HG03139 (cell line): ENCODE measurements at regions not wholly inside any gene's neighbourhood (a gene's known extent, or its start where the extent isn't known, plus 50 kb on each side); places are given as distances from the start of the nearest gene placed in this dataset.
"Not testable (repeated sequence)": the region's sequence is repeated elsewhere in the genome, so short reads cannot be mapped to it uniquely, and the experiment has no call there.

Experiments
- ATAC-seq: cut with Tn5 transposase; IDR thresholded peaks from one replicate; pipeline ENCODE4 v1.9.1; 2021; ENCODE audit not compliant: unreplicated experiment

DNA sequence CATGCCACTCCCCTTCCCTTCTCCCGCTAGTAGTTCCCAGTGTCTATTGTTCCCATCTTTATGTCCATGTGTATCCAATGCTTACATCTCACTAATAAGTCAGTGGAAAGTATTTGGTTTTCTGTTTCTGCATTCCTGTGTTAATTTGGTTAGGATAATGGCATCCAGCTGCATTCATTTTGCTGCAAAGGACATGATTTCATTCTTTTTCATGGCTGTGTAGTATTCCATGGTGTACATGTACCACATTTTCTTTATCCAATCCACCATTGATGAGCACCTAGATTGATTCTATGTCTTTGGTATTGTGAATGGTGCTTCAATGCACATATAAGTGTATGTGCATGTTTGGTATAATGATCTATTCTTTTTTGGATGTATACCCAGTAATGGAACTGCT is 502.5 kb upstream of the MAP2 start:
- not testable (repeated sequence) for ATAC-seq

DNA sequence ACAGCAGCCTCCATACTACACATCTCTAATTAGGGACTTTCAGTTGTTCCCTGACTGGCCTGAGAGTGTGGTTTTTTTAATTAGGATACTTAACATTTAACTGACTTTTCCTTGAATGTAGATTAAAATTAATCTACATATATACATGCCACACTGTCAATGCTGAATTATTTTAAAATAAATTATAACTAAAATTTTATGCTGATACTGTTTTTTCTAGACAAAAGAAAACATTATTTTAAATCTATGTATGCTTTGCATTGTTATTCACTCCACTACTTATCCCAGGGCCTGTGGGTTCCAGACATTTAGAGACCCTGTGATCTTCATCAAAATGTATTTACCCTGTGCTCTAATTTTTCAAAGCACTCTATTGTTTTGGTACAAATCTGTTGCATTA is 496.0 kb upstream of the MAP2 start:
- no peak for ATAC-seq

DNA sequence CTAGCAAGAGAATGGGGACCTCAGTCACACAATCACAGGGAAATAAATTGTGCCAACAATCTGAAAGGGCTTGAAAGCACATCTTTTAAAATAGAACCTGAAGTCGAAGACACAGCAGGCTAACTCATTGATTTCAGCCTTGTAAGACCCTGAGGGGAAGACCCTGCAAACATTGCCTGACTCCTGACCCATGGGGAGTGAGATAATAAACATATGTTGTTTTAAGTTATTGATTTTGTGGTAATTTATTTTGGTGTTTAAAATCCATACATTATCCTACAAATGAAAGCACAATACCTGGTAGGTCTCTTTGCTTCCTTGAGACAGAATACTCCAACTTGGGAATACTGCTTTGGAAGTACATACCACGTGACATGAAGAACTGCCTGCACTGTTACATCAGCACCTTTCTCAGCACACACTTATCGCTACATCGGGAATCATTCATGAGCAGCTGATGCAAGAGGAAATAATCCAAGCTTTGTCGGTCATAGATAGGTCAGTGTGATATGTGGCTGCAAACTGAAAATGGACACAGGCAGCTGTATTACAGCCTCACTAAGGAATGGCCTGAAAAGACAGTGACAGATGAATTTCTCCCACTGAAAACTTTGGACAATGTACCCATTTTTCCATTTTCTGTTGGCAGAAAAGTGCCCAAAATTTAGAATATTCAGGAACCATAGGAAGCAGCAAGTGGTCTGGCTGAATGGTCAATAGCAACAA is 494.5 kb upstream of the MAP2 start:
- no peak for ATAC-seq

DNA sequence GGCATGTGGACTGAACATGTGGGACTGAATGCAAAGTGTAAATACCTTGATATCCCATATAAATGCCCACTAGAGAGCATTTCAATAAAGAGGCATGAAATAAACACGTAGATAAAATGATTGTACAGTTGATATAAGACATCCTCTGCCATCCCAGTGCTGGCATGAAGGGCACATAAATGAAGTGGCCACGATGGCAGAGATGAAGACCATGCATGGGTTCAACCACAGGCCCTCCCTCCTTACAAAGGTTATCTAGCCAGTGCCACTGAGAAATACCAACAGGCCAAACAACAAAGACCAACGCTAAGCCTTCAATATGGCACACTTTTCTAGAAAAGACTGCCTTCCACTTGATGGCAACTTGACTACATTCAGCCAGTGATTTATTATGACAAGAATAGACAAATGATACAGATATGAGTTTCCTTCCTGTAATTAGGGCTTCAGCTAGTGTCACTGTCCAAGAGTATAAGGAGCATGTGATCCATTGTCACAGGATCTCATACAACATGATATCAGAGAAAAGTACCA is 493.9 kb upstream of the MAP2 start:
- no peak for ATAC-seq

DNA sequence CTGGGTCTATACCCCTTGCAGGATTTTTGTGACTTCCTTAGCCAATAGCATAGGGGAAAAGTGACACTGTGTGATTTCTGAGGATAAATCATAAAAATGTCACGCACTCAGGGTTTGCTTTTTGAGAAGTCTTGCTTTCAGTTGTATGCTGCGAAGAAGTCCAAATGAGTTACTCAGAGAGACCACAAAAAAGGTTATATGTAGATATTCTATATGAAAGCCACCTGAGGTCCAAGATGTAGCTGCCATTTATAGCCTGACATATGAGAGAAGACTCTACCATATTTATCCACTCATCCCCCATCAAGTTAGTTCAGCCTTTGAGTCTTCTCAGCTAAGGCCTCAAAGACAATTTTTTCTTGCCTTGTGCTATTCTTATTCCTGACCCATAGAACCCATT is 488.3 kb upstream of the MAP2 start:
- no peak for ATAC-seq

DNA sequence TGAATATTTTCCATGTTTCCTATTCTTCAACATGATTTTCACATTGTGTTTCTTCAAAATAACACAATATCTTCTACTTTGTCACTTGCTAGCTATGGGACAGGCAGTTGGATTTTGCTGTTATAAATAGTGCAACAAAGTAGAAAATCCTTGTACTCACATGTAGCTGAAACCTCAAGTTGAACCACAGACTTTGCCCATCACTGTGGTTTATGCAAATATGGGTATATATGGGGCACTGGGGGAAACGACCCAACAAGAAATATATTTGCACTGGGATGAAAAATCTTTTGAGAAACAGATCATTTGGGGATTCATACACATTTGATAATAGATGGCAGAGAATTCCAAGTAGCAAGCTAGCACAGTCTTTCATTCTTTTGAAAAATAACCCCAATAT is 486.3 kb upstream of the MAP2 start:
- no peak for ATAC-seq

DNA sequence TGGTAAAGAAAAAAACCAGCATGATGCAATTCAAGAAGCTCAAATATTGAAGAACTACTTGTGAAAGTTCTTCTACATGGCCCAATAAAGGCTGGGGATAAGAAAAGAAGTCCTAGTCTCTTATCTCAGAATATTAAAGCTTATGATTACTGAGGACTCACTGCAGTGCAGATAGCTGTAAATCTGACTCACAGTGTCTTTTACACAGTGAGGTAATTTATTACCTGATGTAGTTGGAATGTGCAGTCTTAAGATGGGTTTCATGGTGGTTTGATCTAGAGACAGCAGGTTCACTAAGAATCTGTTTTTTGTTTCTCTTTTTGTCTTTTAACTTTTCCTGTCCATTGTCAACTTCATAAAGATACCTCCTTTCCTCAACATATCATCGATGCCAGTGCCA is 484.0 kb upstream of the MAP2 start:
- no peak for ATAC-seq

DNA sequence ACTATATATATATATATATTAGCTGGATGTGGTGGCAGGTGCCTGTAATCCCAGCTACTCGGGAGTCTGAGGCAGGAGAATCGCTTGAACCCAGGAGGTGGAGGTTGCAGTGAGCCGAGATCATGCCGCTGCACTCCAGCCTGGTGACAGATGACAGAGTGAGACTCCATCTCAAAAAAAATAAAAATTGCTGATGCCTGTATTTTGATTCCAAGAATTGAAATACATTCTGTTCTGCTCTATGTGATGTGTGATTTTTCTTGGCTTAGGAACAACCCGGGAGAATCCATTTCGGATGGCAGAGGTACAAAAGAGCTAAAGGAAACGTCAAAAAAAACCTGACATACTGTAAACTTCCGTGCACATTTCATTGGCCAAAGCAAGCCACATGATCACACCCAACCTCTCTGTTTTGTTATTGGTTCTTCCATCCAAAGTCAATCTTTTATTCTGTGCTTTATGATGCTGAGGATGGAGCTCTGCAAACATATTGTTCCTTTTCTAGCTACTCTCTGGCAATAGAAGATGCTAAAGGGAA is 478.1 kb upstream of the MAP2 start:
- ATAC-seq = no peak

DNA sequence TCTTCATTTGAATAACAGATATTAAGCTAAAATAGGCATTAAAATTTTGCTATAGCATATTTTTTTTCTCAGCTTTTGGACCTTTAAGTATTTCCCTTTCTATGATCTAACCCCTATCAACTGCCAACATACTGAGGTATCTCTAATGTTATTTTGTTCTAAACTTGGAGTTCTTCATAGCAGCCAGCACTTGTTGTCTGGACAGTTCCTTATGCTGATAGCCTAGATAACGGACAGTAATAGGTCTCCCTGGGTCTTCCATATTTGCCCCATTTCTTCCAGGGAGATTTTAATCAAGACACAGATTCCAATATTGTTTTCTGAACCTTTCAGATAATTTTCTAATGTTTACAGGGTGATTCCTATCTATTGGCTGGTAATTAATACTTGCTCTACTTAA is 475.8 kb upstream of the MAP2 start:
- no peak for ATAC-seq

DNA sequence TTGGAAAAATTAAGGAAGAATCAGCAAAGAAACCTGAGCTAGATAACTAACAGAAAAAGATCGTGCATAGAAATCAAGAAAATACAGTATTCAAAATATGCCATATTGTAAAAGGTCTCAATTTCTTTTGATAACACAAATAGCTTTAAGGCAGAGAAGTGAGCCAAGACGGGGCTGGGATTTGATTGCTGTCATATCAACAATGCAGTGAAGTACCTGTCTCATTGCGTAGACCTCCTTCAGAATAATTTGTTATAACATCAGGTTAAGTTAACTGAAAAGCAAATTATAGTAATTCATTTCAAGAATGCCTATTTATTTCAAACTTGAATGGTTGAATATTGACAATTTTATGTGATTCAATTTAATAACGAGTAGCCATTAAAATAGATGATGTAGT is 453.8 kb upstream of the MAP2 start:
- ATAC-seq = no peak

DNA sequence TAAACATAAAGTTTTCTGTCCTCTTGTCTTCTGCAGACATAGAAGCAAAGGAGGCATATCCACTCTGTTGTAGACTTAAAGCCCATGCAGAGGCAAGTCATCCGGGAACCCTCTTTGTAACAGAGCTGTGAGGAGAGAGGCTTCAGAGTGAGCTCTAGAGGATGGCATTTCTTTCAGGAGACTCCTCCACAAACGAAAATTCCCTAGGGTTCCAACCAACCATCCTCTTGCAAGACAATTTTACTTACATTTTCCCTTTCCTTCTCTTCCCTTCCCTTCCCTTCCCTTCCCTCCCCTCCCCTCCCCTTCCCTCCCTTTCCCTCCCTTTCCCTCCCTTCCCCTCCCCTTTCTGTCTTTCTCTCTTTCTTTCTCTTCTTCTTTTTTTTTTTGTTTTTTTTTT is 446.3 kb upstream of the MAP2 start:
- no peak for ATAC-seq

DNA sequence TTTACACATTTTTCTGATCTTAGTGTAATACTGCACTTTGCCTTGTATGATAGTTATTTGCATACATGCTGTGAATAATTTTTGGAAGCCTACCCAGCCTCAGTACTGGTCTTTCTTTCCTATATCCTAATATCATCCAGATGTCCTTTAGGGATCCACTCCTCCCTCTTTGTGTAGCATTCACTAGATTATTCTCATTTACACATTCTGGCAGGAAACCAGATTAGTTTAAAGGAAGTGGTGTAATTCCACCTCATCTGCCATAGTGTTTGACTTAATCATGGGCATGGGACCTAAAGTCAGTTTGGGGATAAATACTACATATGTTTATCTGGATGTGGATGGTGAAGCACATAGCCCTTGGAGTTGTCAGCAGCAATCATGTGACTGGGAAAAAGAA is 444.9 kb upstream of the MAP2 start:
- ATAC-seq = no peak

DNA sequence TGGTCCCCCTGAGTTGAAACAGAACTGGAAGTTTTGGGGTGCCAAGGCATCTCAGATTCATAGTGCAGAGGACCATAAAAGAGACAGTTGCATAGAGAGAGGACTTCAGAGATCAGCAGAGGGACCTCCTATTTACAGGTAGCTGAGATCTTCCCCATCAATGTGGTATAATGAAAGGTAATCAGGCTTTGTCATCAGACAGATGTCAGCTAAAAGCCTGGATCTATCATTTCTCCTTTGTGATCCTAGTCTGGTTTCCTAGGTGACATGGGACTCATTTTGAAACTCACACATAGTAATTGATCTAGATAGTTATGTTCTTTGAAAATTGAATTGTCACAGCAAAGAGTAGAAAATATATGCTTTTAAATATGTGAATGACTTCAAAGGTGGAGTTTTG is 443.5 kb upstream of the MAP2 start:
- ATAC-seq = no peak

DNA sequence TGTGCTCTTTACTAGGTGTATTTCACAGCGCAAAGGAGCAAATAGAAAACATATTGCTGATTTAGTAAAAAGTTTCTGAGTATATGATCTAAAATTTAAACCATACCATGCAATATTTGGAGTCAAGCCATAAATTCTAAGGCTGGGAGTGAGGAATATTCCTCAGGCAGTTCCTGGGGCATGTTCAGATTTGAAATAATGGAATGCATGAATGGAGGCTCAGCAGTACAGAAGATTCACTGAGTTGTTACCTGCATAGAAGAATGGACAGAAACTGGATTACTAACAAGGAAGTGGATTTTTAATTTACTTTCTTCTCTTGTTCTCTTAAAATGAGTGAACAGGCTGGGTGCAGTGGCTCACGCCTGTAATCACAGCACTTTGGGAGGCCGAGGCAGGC is 441.0 kb upstream of the MAP2 start:
- ATAC-seq = no peak

DNA sequence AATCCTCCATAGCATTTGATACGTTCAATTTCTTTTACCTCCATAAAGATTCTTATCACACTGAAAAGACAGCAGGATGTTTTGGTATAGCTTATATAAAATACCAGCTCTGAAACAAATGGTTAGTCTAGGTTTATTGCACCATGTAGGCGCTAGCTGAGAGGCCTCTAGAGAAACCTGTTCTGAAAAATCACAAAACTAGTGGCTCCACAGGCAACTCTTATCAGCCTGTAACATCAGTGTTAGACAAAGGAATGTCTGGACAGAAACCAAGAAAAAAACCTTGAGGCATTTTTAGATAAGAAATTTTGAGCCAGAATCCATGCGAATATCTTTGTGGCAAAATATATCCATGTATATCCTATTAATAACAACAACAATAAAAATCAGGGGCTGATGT is 440.4 kb upstream of the MAP2 start:
- ATAC-seq = no peak

DNA sequence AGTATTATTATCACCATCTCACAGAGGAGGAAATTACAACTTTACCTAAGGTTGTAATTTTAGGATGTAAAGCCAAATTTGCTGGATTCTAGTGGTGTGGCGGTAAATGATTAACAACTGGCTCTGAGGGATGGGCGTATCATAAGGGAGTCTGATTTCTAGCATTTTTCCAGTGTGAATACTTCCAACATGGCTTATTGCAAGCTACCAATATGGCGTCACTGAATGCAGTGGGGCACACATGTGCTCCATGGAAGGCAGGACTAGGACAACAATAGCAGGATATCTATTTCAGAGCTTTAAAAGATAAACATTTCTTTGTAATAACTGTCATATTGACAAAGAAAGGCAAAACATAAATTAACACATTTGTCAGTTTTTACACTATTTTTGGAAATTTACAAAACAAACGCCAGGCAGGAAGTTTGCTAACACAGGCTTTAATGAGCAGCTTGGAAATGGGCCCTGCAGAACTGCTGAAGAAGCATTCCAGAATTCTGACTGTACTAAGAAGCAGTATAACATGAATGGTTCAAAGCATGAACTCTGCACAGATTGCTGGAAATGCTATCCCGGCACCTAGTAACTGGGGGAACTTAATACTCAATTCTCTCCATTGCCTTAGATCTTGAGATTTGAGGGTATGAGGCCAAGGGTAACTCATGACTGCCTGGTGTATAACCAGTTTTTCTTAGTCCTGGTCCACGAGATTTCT is 439.3 kb upstream of the MAP2 start:
- ATAC-seq = no peak

DNA sequence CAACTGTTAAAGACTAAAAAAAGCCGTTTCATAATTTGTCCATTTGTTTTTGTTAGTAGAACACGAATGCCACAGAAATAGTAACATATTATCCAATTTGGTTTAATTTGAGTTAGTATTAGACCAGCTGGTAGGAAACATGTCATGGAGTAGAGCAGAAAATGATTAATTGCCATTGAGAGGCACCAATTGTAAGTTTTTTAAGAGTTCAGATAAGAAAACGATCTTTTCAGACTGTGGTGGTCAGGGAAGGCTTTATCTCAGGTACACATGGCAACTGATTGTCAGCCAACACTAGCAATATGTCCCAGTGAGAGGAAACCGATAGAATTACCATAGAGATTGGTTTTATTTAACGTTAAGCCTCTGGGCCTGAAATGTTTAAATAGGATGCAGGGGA is 438.2 kb upstream of the MAP2 start:
- no peak for ATAC-seq

DNA sequence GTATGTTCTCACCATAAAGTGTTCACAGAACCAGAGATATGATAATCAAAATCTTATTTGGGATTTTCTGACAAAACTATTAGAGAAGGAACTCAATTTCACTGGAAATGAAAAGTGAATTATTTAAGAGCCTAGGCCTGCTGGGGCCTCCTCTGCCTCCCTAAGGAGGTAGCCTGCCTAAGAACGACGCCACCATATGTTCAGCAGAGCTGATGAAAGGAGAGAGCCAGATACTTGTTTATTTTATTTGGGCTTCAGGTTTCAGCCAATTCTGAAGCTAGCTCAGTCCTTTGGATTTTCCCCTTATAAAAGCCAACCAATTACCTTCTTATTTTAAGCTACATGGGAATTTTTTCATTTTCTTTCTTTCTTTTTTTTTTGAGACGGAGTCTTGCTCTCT is 433.1 kb upstream of the MAP2 start:
- no peak for ATAC-seq

DNA sequence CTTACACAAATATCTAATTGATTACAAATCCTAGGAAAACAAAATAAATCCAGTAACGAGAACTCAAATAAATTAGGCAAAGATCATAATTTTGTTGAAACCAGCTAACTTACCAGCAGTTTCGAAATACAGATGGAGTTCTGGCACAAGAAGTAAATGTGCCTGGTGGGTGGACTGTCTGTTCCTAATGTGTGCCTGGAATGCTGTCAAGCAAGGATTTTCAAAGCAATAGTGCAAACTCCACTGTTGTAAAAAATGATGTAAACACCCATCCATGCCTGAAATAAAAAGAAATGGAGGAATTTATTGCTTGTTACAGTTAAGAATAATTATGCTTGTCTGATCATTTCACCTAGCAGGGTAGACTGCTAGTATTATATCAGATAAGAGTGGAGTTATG is 423.9 kb upstream of the MAP2 start:
- ATAC-seq = no peak

DNA sequence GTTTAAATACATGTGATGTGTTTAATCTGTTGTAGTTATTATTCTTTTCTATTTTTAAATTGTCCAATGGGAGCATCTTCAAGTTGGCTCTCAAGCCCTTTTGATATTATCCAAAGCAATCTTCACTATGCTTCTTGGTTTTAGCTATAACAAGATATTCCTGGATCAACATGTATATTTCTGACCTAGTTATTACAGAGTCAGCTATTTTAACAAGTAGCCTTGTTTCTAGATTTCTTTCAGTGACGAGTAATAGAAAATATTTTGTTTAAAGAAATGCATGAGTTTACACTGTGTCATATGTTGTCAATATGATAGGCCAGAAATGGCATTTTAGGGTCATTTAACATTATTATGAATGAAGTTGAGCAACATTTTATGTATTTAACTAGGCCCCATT is 421.8 kb upstream of the MAP2 start:
- ATAC-seq = no peak

DNA sequence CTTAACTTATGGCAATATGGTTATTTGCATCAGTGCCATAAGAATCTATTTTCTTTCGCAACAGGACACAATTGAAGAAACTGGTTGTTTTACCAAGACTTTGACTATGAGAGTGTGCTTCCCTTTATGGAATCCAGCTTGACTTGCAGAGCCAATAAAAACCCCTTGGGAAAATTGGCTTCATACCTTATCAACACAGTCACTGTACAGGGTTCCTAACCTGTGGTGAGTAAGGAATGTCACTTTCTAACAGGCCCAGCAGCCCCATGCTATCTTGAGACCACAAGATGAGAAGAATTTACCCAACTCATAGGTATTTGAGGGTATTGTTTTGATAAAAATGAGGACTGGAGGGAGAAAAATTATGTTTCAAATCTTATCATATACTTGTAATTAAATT is 418.5 kb upstream of the MAP2 start:
- no peak for ATAC-seq

DNA sequence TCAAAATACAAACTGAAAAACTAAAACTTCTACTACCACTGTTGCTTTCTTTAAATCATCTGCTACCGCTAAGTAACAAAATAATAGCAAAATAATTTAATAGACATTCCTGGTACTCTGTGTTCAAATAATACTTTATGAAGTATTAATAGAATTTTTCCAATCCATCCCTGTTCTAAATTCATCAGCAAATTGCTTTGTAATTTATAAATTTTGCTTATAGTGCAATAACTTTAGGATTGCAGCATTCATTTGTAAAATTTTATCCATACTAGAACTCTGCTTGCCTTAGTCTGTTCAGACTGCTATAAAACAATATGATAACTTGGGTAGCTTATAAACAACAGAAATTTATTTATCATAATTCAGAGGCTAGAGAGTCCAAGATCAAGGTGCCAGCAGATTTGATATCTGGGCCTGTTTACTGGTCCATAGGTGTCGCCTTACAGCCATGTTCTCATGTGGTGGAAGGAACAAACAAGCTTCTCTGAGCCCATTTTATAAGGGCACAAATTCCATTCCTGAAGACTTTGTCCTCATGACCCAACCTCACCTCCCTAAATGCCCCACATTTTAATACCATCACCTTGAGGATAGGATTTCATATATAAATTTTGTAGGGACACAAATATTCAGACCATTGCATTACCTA is 415.1 kb upstream of the MAP2 start:
- no peak for ATAC-seq
